ENCODE measurements at regions not wholly inside any gene's neighbourhood (a gene's known extent, or its start where the extent isn't known, plus 50 kb on each side); places are given as distances from the start of the nearest gene placed in this dataset.
"Not testable (repeated sequence)": the region's sequence is repeated elsewhere in the genome, so short reads cannot be mapped to it uniquely, and the experiment has no call there.

GRCh38 chr17:14756479-14756878, 455.6 kb downstream of the HS3ST3B1 start:
- DNase-seq: no peak

- DNase-seq: no peak
Observed at GRCh38 chr17:14755002-14755401, 454.1 kb downstream of the HS3ST3B1 start.

- DNase-seq: no peak
Observed at GRCh38 chr17:14753383-14753782, 452.5 kb downstream of the HS3ST3B1 start.

GRCh38 chr17:14752011-14752410, 451.1 kb downstream of the HS3ST3B1 start:
- DNase-seq: no peak

- no peak for DNase-seq
Observed at GRCh38 chr17:14750866-14751265, 450.0 kb downstream of the HS3ST3B1 start.

- DNase-seq: no peak
Observed at GRCh38 chr17:14749269-14749668, 448.4 kb downstream of the HS3ST3B1 start.

GRCh38 chr17:14748036-14748710, 447.3 kb downstream of the HS3ST3B1 start:
- no peak for DNase-seq

GRCh38 chr17:14747603-14747950, 446.7 kb downstream of the HS3ST3B1 start:
- DNase-seq: no peak

- no peak for DNase-seq
Observed at GRCh38 chr17:14746822-14747602, 446.1 kb downstream of the HS3ST3B1 start.

GRCh38 chr17:14745541-14745940, 444.7 kb downstream of the HS3ST3B1 start:
- DNase-seq: no peak

GRCh38 chr17:14744761-14745473, 444.0 kb downstream of the HS3ST3B1 start:
- DNase-seq: no peak

GRCh38 chr17:14741491-14741890, 440.6 kb downstream of the HS3ST3B1 start:
- DNase-seq: no peak

GRCh38 chr17:14739656-14740431, 439.0 kb downstream of the HS3ST3B1 start:
- no peak for DNase-seq

- DNase-seq: no peak
Observed at GRCh38 chr17:14738652-14738988, 437.7 kb downstream of the HS3ST3B1 start.

GRCh38 chr17:14737984-14738651, 437.2 kb downstream of the HS3ST3B1 start:
- DNase-seq: no peak

GRCh38 chr17:14736631-14737030, 435.8 kb downstream of the HS3ST3B1 start:
- no peak for DNase-seq

GRCh38 chr17:14733376-14733775, 432.5 kb downstream of the HS3ST3B1 start:
- no peak for DNase-seq

GRCh38 chr17:14732211-14732610, 431.3 kb downstream of the HS3ST3B1 start:
- DNase-seq: no peak

GRCh38 chr17:14731591-14731990, 430.7 kb downstream of the HS3ST3B1 start:
- DNase-seq: no peak

- no peak for DNase-seq
Observed at GRCh38 chr17:14730821-14731220, 429.9 kb downstream of the HS3ST3B1 start.

- no peak for DNase-seq
Observed at GRCh38 chr17:14725729-14726128, 424.8 kb downstream of the HS3ST3B1 start.

GRCh38 chr17:14724770-14725169, 423.9 kb downstream of the HS3ST3B1 start:
- no peak for DNase-seq

- not testable (repeated sequence) for DNase-seq
Observed at GRCh38 chr17:14723349-14723748, 422.5 kb downstream of the HS3ST3B1 start.

Measured in NCI-H1694 treated with DMSO at 0.1 percent for 48 hours (cell line).